Esophagus muscularis mucosa (tissue), 3 donors: ENCODE measurements at regions not wholly inside any gene's neighbourhood (a gene's known extent, or its start where the extent isn't known, plus 50 kb on each side); places are given as distances from the start of the nearest gene placed in this dataset.

Experiments used
- EP300 ChIP-seq: sonication (generic); formaldehyde crosslinking; IDR thresholded peaks from one replicate; pipeline ENCODE4 v1.6.1; 2017; ENCODE audit warnings: antibody characterized with exemption
- TF ChIP-seq, protein P1 (sequence below), 3 experiments: fragments of 200-600 bp in 2 of 3; fragments of 450-650 bp in 1 of 3; sonication (generic) in 2 of 3; IDR thresholded peaks; one replicate each; pipeline ENCODE4 v1.5.1; 2017 to 2019; ENCODE audit warnings: antibody characterized with exemption in 3 of 3, mild to moderate bottlenecking in 2 of 3, moderate library complexity in 1 of 3

DNA sequence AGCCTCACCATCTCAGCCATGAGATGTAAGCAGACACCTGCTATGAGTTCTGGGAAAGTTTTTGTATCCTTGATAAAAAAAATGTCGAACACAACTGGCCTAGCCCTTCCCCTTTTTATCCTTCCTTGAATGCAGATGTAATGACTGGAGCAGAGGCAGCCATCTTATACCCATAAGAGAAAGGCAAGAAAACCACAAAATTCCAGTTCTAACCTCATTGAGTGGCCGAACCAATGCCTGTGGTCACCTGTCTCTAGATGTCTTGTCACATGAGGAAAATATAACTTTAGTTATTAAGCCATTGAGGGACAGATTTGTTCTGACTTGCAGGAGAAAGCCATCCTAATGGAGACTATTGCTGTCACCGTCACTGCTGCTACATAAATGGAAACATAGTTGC, 80.4 kb upstream of the SLC6A6 start:
- TF ChIP-seq EP300: no peak
- TF ChIP-seq, protein P1, sequence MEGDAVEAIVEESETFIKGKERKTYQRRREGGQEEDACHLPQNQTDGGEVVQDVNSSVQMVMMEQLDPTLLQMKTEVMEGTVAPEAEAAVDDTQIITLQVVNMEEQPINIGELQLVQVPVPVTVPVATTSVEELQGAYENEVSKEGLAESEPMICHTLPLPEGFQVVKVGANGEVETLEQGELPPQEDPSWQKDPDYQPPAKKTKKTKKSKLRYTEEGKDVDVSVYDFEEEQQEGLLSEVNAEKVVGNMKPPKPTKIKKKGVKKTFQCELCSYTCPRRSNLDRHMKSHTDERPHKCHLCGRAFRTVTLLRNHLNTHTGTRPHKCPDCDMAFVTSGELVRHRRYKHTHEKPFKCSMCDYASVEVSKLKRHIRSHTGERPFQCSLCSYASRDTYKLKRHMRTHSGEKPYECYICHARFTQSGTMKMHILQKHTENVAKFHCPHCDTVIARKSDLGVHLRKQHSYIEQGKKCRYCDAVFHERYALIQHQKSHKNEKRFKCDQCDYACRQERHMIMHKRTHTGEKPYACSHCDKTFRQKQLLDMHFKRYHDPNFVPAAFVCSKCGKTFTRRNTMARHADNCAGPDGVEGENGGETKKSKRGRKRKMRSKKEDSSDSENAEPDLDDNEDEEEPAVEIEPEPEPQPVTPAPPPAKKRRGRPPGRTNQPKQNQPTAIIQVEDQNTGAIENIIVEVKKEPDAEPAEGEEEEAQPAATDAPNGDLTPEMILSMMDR (IDR thresholded peaks at IDR 0.05): no peak
